HEK293T (cell line): ENCODE measurements at regions not wholly inside any gene's neighbourhood (a gene's known extent, or its start where the extent isn't known, plus 50 kb on each side); places are given as distances from the start of the nearest gene placed in this dataset.

ENCODE experiments used
- ARNT ChIP-seq: fragments of 450-650 bp; IDR thresholded peaks from 2 replicates; pipeline ENCODE4 v1.6.1; 2017; ENCODE audit warnings: mild to moderate bottlenecking
- BHLHE40 ChIP-seq: fragments of 450-650 bp; IDR thresholded peaks from 2 replicates; pipeline ENCODE4 v1.6.1; 2016; ENCODE audit warnings: mild to moderate bottlenecking, moderate library complexity, borderline replicate concordance
- CTBP1 ChIP-seq: fragments of 450-650 bp; IDR thresholded peaks from 2 replicates; pipeline ENCODE4 v1.6.1; 2016; ENCODE audit warnings: borderline replicate concordance
- ELF4 ChIP-seq: fragments of 450-650 bp; IDR thresholded peaks from 2 replicates; pipeline ENCODE4 v1.6.1; 2017; ENCODE audit warnings: antibody characterized with exemption
- FOXA1 ChIP-seq: fragments of 450-650 bp; IDR thresholded peaks from 2 replicates; pipeline ENCODE4 v1.6.1; 2016; ENCODE audit warnings: mild to moderate bottlenecking
- FOXK2 ChIP-seq: fragments of 450-650 bp; IDR thresholded peaks from 2 replicates; pipeline ENCODE4 v1.6.1; 2016; ENCODE audit warnings: mild to moderate bottlenecking
- FOXM1 ChIP-seq: fragments of 450-650 bp; IDR thresholded peaks from 2 replicates; pipeline ENCODE4 v1.6.1; 2017; ENCODE audit warnings: mild to moderate bottlenecking, borderline replicate concordance
- HDGF ChIP-seq: fragments of 450-650 bp; IDR thresholded peaks from 2 replicates; pipeline ENCODE4 v1.6.1; 2017; ENCODE audit warnings: antibody characterized with exemption, borderline replicate concordance
- SP1 ChIP-seq: fragments of 450-650 bp; IDR thresholded peaks from 2 replicates; pipeline ENCODE4 v1.6.1; 2017
- SUZ12 ChIP-seq: fragments of 450-650 bp; IDR thresholded peaks from 2 replicates; pipeline ENCODE4 v1.6.1; 2016; ENCODE audit warnings: mild to moderate bottlenecking
- TARDBP ChIP-seq: fragments of 450-650 bp; IDR thresholded peaks from 2 replicates; pipeline ENCODE4 v1.6.1; 2016
- ZNF384 ChIP-seq: fragments of 450-650 bp; IDR thresholded peaks from 2 replicates; pipeline ENCODE4 v1.6.1; 2016

DNA sequence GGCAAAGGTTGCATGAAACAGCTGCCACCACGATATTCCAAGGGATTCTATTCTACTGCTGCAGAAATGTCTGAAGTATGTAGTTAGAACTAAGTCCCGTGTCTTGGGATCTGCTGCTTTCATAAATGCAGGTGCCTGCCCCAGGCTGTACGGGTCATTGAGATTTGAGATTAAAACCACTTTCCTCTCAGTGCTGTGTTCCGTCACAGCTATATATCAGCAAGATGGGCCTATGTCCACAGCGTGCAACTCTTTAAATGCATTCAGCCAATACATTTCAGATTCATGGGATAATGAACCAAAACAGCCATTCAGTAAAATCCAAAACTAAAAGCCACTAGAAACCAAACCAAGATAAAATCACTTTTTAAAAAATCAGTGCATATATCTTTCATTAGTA, 107.3 kb upstream of the LUZP2 start:
- TF ChIP-seq FOXA1 (no peak), HDGF (no peak), TARDBP (no peak), SUZ12 (no peak), SP1 (no peak), FOXM1 (no peak), BHLHE40 (no peak), ELF4 (no peak), ARNT (no peak), FOXK2 (no peak), ZNF384 (no peak), CTBP1 (no peak)
